IMR-90 (cell line): ENCODE measurements at regions not wholly inside any gene's neighbourhood (a gene's known extent, or its start where the extent isn't known, plus 50 kb on each side); places are given as distances from the start of the nearest gene placed in this dataset.

Experiments
- ATAC-seq: fragments of 200-7000 bp; cut with Tn5 transposase; 2 replicates; pipeline ENCODE4 v1.9.1; 2020; ENCODE audit warnings: low read depth, mild to moderate bottlenecking, moderate library complexity
- BruUV-seq: library from RNA; stranded (reverse); fragments of 400-500 nt; replicated peaks from 2 replicates; lab custom pipeline; 2021; lab: Mats Ljungman, UMichigan
- CTCF ChIA-PET: fragments of 300-600 bp; formaldehyde crosslinking; extraction: SDS; loops from one replicate; lab custom pipeline; 2021; ENCODE audit warnings: antibody characterized with exemption; lab: Yijun Ruan, JAX
- POLR2A ChIA-PET: fragments of 300-600 bp; sonication (Branson Sonifier 250); formaldehyde crosslinking; loops from one replicate; lab custom pipeline; 2022; ENCODE audit warnings: antibody characterized with exemption; ENCODE audit not compliant: unreplicated experiment; lab: Charles Lee
- DNase-seq: peaks from one replicate; pipeline ENCODE4 v3.0.0; 2013
- H2AFZ ChIP-seq: replicated peaks from 2 replicates; pipeline ENCODE3; 2013; ENCODE audit warnings: low read length, mild to moderate bottlenecking; ENCODE audit not compliant: poor library complexity
- H2AK5ac ChIP-seq: 2 replicates; pipeline ENCODE4 v1.6.1; 2013; ENCODE audit warnings: low read depth, low read length, inconsistent platforms
- H2AK9ac ChIP-seq: replicated peaks from 2 replicates; pipeline ENCODE3; 2013; ENCODE audit warnings: mild to moderate bottlenecking, low read depth, low read length, moderate library complexity; ENCODE audit not compliant: poor library complexity
- H2BK120ac ChIP-seq: 2 replicates; pipeline ENCODE4 v1.6.1; 2013; ENCODE audit warnings: low read depth, low read length, inconsistent platforms
- H2BK15ac ChIP-seq: 3 replicates; pipeline ENCODE4 v1.6.1; 2013; ENCODE audit warnings: low read depth, low read length, inconsistent platforms
- H2BK20ac ChIP-seq: 2 replicates; pipeline ENCODE4 v1.6.1; 2013; ENCODE audit warnings: low read depth, mild to moderate bottlenecking, inconsistent platforms, low read length, moderate library complexity
- H2BK5ac ChIP-seq: 2 replicates; pipeline ENCODE4 v1.6.1; 2013; ENCODE audit warnings: mild to moderate bottlenecking, low read depth, low read length, inconsistent platforms; ENCODE audit not compliant: poor library complexity, severe bottlenecking
- H3K14ac ChIP-seq: replicated peaks from 2 replicates; pipeline ENCODE4 v1.6.1; 2013; ENCODE audit warnings: low read depth, low read length, inconsistent platforms
- H3K18ac ChIP-seq: 2 replicates; pipeline ENCODE4 v1.6.1; 2013; ENCODE audit warnings: low read depth, low read length, control low read depth
- H3K23ac ChIP-seq: 2 replicates; pipeline ENCODE4 v1.6.1; 2013; ENCODE audit warnings: low read depth, low read length, inconsistent platforms
- H3K27ac ChIP-seq: 2 replicates; pipeline ENCODE4 v1.5.1; 2013; ENCODE audit warnings: mild to moderate bottlenecking, control low read depth, low read length; ENCODE audit not compliant: insufficient read depth
- H3K27me3 ChIP-seq: 2 replicates; pipeline ENCODE4 v1.6.1; 2013; ENCODE audit warnings: low read length; ENCODE audit not compliant: control insufficient read depth, insufficient read depth
- H3K36me3 ChIP-seq: 2 replicates; pipeline ENCODE4 v1.6.1; 2013; ENCODE audit warnings: low read length, mixed read lengths; ENCODE audit not compliant: control insufficient read depth, insufficient read depth
- H3K4ac ChIP-seq: 2 replicates; pipeline ENCODE4 v1.6.1; 2013; ENCODE audit warnings: low read depth, low read length, inconsistent platforms
- H3K4me1 ChIP-seq: 2 replicates; pipeline ENCODE4 v1.6.1; 2013; ENCODE audit warnings: low read length, mixed read lengths; ENCODE audit not compliant: control insufficient read depth, insufficient read depth
- H3K4me2 ChIP-seq: 2 replicates; pipeline ENCODE4 v1.6.1; 2013; ENCODE audit warnings: low read depth, mild to moderate bottlenecking, control low read depth, low read length, moderate library complexity
- H3K4me3 ChIP-seq: 2 replicates; pipeline ENCODE4 v1.5.1; 2013; ENCODE audit warnings: low read depth, mild to moderate bottlenecking, control low read depth, low read length, moderate library complexity; ENCODE audit not compliant: insufficient read depth
- H3K56ac ChIP-seq: 2 replicates; pipeline ENCODE4 v1.6.1; 2013; ENCODE audit warnings: low read length, inconsistent platforms; ENCODE audit not compliant: insufficient read depth; ENCODE audit errors: extremely low read depth
- H3K79me1 ChIP-seq, 2 experiments: 2 replicates each; pipeline ENCODE4 v1.6.1; 2013; ENCODE audit warnings: low read length in 2 of 2, inconsistent platforms in 1 of 2, low read depth in 1 of 2
- H3K9ac ChIP-seq: 2 replicates; pipeline ENCODE4 v1.6.1; 2013; ENCODE audit warnings: low read depth, low read length, control low read depth
- H3K9me1 ChIP-seq: 2 replicates; pipeline ENCODE4 v1.6.1; 2013; ENCODE audit warnings: low read length, inconsistent platforms; ENCODE audit not compliant: insufficient read depth
- H3K9me3 ChIP-seq: 2 replicates; pipeline ENCODE4 v1.6.1; 2013; ENCODE audit warnings: low read length; ENCODE audit not compliant: control insufficient read depth, insufficient read depth
- H4K20me1 ChIP-seq: 2 replicates; pipeline ENCODE4 v1.6.1; 2013; ENCODE audit warnings: low read length, inconsistent platforms; ENCODE audit not compliant: insufficient read depth
- H4K5ac ChIP-seq: 2 replicates; pipeline ENCODE4 v1.6.1; 2013; ENCODE audit warnings: mild to moderate bottlenecking, low read depth, low read length, control low read depth
- H4K8ac ChIP-seq, 2 experiments: 2 replicates each; pipeline ENCODE4 v1.6.1; 2013; ENCODE audit warnings: low read depth in 2 of 2, low read length in 2 of 2, control low read depth in 1 of 2, inconsistent platforms in 1 of 2
- H4K91ac ChIP-seq: 2 replicates; pipeline ENCODE4 v1.6.1; 2013; ENCODE audit warnings: low read depth, low read length, inconsistent platforms; ENCODE audit not compliant: insufficient read depth
- BHLHE40 ChIP-seq: fragments of 150-350 bp; IDR thresholded peaks from 2 replicates; pipeline ENCODE4 v1.6.1; 2016; ENCODE audit warnings: mild to moderate bottlenecking, low read depth, low read length
- CEBPB ChIP-seq: IDR thresholded peaks from 2 replicates; pipeline ENCODE4 v1.6.1; 2012; ENCODE audit warnings: low read depth, low read length, improper control_type of control experiment
- CHD1 ChIP-seq: IDR thresholded peaks from 2 replicates; pipeline ENCODE4 v1.6.1; 2012; ENCODE audit warnings: low read depth, low read length, improper control_type of control experiment
- CTCF ChIP-seq: conservative IDR thresholded peaks from 2 replicates; pipeline ENCODE4 v1.5.1; 2012; ENCODE audit warnings: mild to moderate bottlenecking, low read depth, low read length, improper control_type of control experiment
- ELK1 ChIP-seq: fragments of 150-350 bp; IDR thresholded peaks from 2 replicates; pipeline ENCODE4 v1.6.1; 2016; ENCODE audit warnings: low read depth, mild to moderate bottlenecking, low read length, moderate library complexity, borderline replicate concordance
- FOS ChIP-seq: fragments of 150-350 bp; IDR thresholded peaks from 2 replicates; pipeline ENCODE4 v1.6.1; 2016; ENCODE audit warnings: low read depth, low read length
- MAFK ChIP-seq: IDR thresholded peaks from 2 replicates; pipeline ENCODE4 v1.6.1; 2012; ENCODE audit warnings: low read depth, low read length, improper control_type of control experiment
- MAZ ChIP-seq: IDR thresholded peaks from 2 replicates; pipeline ENCODE4 v1.6.1; 2012; ENCODE audit warnings: low read depth, mild to moderate bottlenecking, low read length, improper control_type of control experiment, moderate library complexity, borderline replicate concordance
- MXI1 ChIP-seq: IDR thresholded peaks from 2 replicates; pipeline ENCODE4 v1.6.1; 2012; ENCODE audit warnings: low read depth, mild to moderate bottlenecking, low read length, moderate library complexity, borderline replicate concordance
- NFE2L2 ChIP-seq: fragments of 150-350 bp; IDR thresholded peaks from 2 replicates; pipeline ENCODE4 v1.6.1; 2016; ENCODE audit warnings: low read depth, mild to moderate bottlenecking, low read length
- POLR2A ChIP-seq: IDR thresholded peaks from 2 replicates; pipeline ENCODE4 v1.6.1; 2012; ENCODE audit warnings: mild to moderate bottlenecking, low read depth, low read length
- RAD21 ChIP-seq: IDR thresholded peaks from 2 replicates; pipeline ENCODE4 v1.6.1; 2012; ENCODE audit warnings: low read length, improper control_type of control experiment
- RCOR1 ChIP-seq: IDR thresholded peaks from 2 replicates; pipeline ENCODE4 v1.6.1; 2012; ENCODE audit warnings: mild to moderate bottlenecking, low read length, improper control_type of control experiment; ENCODE audit not compliant: insufficient replicate concordance
- RFX5 ChIP-seq: IDR thresholded peaks from 2 replicates; pipeline ENCODE4 v1.8.0; 2012; ENCODE audit warnings: low read depth, mild to moderate bottlenecking, low read length, moderate library complexity
- SMC3 ChIP-seq: fragments of 150-350 bp; IDR thresholded peaks from 2 replicates; pipeline ENCODE4 v1.6.1; 2016; ENCODE audit warnings: low read depth, mild to moderate bottlenecking, antibody characterized with exemption, low read length, moderate library complexity
- WGBS, 2 experiments: methylation state at CpG; one replicate each; pipeline versions ENCODE4 v1.1.5 to v1.1.7; 2013; ENCODE audit warnings: missing lambda C conversion rate in 2 of 2; ENCODE audit not compliant: insufficient read length in 1 of 2; ENCODE audit errors: extremely low coverage in 2 of 2; 5-methylcytosine and 5-hydroxymethylcytosine counted together
- dilution Hi-C: fragments of 300-500 bp; cut with HindIII; formaldehyde crosslinking; loops from one replicate; pipeline ENCODE4 v1.14.3; 2018; ENCODE audit warnings: low sequenced_read_pairs; ENCODE audit not compliant: unreplicated experiment
- in situ Hi-C: fragments of 300-500 bp; cut with MboI; formaldehyde crosslinking; loops from 3 replicates; pipeline ENCODE4 v1.14.3; 2019; ENCODE audit warnings: low sequenced_read_pairs, inconsistent platforms, mixed read lengths
- intact Hi-C: fragments of 100-400 bp; cut with micrococcal nuclease; formaldehyde crosslinking; loops from 2 replicates; pipeline ENCODE4 v1.10.0; 2022

GRCh38 chr6:141758430-141758829 lies 374.3 kb upstream of the GJE1 start:
- H3K79me1 ChIP-seq: no peaks in the 10 kb centered on the region
- H3K27ac ChIP-seq: no peak overlapping the region
- H3K4me1 ChIP-seq: no peaks in the 10 kb centered on the region
- H2AFZ ChIP-seq: no peak overlapping the region
- dilution Hi-C loops: no loop called here
- TF ChIP-seq RCOR1 (no peak), RFX5 (no peak), BHLHE40 (no peak), ELK1 (no peak), CTCF (no peak), SMC3 (no peak), POLR2A (no peak), NFE2L2 (no peak), MAZ (no peak), MXI1 (no peak), FOS (no peak), CHD1 (no peak), CEBPB (no peak), MAFK (no peak), RAD21 (no peak)
- H3K18ac ChIP-seq: no peak overlapping the region
- no peak overlapping the region for H2BK120ac ChIP-seq
- H4K20me1 ChIP-seq: no peaks in the 10 kb centered on the region
- no peak overlapping the region for H3K4ac ChIP-seq
- no CpG with 5 or more reads among the region's 3 CpGs for WGBS, 2 experiments
- H2BK15ac ChIP-seq: no peak overlapping the region
- H3K27me3 ChIP-seq: no peaks in the 10 kb centered on the region
- no peak overlapping the region for H3K4me3 ChIP-seq
- no peak overlapping the region for H4K5ac ChIP-seq
- no peaks in the 10 kb centered on the region for H3K9me1 ChIP-seq
- no peak for DNase-seq
- H4K91ac ChIP-seq: no peak overlapping the region
- H3K14ac ChIP-seq: no peak overlapping the region
- no peak overlapping the region for H2AK9ac ChIP-seq
- no peak overlapping the region for H3K56ac ChIP-seq
- no peak overlapping the region for H3K9ac ChIP-seq
- H2AK5ac ChIP-seq: no peak overlapping the region
- ChIA-PET CTCF (interaction anchor here (1.2 kb wide), 1 partner anchor 29 kb away, joined by 3 read pairs; no protein-coding TSS in a partner anchor), POLR2A (no interaction called here)
- H2BK20ac ChIP-seq: no peak overlapping the region
- H3K9me3 ChIP-seq: no peaks in the 10 kb centered on the region
- in situ Hi-C loops: no loop called here
- H3K23ac ChIP-seq: no peak overlapping the region
- no peaks in the 10 kb centered on the region for H3K36me3 ChIP-seq
- intact Hi-C loops: no loop called here
- no peak overlapping the region for H3K4me2 ChIP-seq
- H4K8ac ChIP-seq: no peak overlapping the region
- ATAC-seq: no peak
- no TSS peak for BruUV-seq
- H2BK5ac ChIP-seq: no peak overlapping the region
